HG03025 (cell line): ENCODE measurements at regions not wholly inside any gene's neighbourhood (a gene's known extent, or its start where the extent isn't known, plus 50 kb on each side); places are given as distances from the start of the nearest gene placed in this dataset.
"Not testable (repeated sequence)": the region's sequence is repeated elsewhere in the genome, so short reads cannot be mapped to it uniquely, and the experiment has no call there.

ENCODE experiments used
- ATAC-seq: cut with Tn5 transposase; IDR thresholded peaks from one replicate; pipeline ENCODE4 v1.9.1; 2021; ENCODE audit warnings: mild to moderate bottlenecking, moderate library complexity; ENCODE audit not compliant: unreplicated experiment, low FRiP score

DNA sequence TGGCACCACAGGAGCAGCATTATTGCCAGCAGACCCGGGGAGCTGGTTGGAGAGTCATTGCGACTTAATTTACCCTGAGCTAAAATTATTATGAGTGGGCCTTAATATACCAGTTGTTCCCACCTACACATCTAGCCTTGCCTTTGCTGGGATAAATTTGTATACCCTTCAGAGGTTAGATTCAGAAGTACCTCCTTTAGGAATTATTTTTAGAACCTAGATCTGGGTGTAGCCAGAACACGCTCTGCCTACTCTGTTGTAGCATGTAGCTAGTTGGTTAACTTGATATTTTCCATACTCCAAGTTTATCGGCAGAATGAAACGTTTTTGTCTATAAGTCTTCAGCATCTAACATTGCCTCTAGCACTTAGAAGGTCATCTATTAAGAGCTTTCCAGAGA is 65.5 kb upstream of the SEC22B start:
- not testable (repeated sequence) for ATAC-seq

DNA sequence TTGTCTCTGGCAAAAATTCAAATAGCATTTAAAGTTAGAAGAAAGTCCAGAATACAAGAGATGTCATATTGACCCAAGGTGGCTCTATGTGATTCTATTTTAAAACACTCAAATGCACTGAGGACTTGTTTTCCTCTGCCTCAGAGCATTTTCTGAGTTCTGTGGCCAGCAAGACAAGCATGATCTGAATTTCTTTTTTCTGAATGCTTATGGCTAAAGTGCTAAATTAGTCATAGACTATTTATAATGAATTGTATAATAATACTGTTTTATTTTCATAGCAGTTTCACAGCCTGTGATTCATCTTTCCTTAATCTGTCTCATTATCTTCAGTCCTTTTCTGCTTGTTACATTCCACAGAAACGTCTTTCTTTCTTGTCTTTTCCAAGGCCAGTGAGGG is 63.9 kb upstream of the SEC22B start:
- ATAC-seq = not testable (repeated sequence)

DNA sequence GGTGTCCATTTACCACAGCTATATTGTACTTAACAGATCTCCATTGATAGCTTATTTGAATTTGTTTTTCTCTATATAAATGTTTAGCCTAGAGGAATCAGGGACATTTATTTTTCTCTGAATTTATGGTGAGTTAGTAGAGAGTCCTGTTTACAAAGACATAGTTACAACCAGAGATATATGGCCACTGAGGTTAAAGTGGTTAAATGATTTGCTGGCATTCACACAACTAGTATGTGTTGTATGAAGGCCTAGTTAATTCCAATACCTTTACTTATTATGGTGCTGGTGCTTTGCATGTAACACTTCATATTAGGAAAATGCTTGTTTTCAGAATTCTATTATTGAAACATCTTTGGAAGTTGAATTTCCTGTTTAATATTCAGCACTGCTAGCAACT is 63.0 kb upstream of the SEC22B start:
- not testable (repeated sequence) for ATAC-seq

DNA sequence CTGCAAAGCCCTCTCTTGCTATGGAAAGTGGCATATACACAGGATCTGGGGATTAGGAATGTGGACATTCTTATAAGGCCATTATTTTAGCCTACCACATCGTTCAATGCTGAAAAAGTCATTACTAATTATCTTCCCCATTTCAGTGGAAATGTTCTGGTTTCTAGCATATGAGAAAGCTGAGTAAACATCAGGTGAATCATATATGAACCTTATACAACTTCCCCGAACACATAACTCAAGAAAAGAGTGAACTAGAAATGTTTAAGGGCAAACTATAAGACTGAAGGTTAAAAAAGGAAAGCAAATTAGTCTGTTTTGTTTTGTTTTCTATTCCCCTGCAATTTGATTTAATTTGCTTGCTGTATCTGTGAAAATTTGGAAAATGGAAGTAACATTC is 62.5 kb upstream of the SEC22B start:
- not testable (repeated sequence) for ATAC-seq

DNA sequence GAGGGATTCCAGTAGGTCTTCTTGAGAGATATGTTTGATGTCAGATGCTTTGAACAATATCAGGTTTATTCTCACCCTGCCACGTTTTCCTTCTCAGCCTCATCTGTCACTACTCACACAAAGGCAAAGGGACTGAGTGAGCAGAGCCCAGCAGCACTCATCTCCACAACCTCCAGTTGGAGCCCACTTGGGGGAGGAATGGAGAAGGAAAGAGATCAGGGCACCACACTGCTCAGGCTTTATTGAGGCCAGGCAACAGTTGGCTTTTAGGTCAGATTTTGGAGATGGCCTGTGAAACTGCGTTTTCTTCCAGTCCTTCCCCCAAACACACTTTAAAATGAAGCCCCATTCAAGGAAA is 57.3 kb upstream of the SEC22B start:
- ATAC-seq = not testable (repeated sequence)

DNA sequence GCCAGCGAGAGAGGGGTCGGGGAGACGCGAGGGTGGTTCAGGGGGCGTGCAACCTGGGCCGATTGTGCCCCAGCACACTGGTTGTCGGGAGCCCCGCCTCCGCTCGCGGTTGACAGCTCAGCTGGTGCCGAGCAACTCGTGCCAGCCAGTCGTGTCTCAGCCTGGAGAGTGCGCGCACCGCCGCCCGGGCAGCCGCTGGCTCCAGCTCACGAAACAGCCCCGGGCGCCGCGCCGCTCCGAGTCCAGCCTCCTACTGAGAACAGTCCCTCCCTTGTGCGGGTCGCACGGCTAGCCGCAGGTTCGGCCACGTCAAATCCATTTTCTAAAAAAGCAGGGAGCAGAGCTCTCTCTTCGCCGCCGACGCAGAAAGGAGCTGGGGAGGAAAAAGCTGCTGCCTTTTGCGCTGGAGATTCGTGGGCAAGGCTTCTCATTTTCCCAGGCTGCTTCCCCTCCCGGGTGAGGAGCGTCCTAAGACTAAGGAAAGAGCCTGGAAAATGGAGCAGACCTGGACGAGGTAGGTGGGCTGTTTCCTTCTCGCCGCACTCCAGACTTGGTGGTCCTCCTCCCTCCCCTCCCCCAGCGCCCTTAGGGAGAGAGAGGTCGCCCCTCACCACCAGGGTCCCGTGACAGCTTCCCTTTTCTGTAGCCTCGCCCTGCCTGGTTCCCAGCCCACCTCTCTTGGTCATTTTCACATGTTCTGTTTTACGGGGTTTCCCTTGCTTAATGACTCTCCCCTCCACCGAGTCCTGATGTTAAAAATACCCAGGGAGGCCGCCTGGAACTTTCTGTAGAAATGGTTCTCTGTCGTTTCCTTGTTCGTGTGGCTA is 56.7 kb upstream of the SEC22B start:
- not testable (repeated sequence) for ATAC-seq

DNA sequence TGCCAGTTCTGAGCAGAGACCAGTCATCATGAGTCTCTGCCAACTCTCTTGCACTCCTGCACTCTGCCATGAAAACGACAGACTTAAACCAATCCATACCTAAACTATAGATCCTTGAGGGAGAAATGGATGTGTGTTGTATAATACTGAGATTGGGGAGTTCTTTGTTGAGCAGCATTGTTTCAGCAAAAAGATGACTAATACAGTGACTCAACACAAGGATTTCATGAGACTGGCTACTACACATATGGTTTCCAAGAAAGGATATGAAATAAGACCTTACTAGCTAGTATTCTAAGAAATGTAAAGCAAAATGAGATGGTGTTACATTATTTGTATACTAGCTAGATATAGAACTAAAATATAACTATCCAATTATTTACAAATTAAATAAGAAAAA is 53.5 kb upstream of the SEC22B start:
- ATAC-seq = not testable (repeated sequence)
